GM21367 (cell line): ENCODE measurements at regions not wholly inside any gene's neighbourhood (a gene's known extent, or its start where the extent isn't known, plus 50 kb on each side); places are given as distances from the start of the nearest gene placed in this dataset.

ENCODE experiments used
- ATAC-seq: cut with Tn5 transposase; IDR thresholded peaks from one replicate; pipeline ENCODE4 v1.9.1; 2021; ENCODE audit not compliant: unreplicated experiment

DNA sequence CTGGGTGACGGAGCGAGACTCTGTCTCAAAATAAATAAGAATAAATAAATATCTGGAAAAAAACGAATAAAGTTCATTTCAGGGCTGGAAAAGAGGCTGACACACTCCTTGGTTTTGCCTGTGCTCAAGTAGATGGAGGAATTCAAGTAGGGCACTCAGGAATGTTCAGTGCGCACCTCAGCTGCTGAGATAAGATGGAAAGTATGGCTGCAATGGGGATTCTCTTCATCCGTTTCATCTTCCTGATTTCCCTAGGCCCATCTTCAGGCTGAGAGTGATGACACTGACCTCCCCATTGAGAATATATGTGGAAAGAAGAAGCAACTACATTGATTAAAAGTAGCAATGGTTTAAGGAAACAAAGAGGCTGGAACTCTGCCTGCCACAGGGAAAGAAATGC, 130.5 kb upstream of the ZNF644 start:
- ATAC-seq, result no peak

DNA sequence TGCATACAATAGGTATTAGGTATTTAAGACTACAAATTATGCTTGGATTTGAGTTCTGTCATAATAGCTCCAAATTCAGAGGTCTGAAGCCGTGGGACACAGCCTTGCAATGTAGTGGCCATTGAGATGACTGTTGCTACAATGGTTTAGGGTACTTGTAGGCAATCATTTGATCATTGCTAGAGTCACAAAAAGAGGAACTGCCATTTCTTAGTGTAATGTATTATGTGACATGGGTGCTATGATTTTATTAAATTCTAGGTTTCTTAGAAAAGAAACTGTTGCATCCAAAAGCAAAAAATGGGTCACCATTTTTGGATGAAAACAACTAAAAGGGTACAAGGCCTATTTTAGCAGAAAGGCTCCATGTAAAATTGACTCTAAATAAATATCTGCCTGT, 129.9 kb upstream of the ZNF644 start:
- no peak for ATAC-seq

DNA sequence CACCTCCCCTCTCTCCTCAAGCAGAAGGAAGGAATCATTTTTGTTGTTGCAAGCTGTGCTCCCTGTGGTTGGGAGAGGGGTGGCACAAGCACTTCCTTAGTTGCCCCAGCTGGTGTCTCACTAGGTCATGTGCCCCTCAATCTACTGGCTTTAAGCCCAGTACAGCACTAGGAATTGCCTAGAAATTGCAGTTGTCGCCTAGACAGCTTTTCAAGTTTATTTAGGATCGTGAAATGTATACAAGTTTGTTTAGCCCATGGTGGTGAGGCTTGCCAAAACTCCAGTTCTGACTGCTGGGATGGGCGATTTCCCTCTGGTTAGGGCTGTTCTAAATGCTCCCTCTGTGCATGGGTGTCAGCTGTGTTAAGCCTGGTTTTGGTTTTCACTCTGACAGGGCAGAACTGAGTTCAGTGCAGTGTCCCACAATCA, 126.8 kb upstream of the ZNF644 start:
- ATAC-seq, result no peak

DNA sequence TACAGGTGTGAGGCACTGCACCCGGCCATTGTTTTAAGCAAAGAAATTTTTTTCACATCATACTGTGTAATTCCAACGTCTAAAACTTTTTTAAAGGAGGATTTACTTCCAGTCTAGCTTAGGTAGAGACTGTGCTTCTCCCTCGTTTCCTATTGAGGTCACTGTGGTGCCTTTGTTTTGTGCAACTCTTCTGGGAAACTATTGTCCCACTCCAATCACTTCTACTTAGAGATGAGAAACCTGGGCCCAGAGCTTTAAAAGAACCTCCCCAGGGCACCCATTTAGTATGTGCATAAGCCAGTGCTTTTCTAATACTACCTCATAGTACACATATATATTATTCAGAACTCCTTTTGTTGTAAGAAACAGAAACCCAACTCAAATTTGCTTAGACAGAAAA, 120.0 kb upstream of the ZNF644 start:
- ATAC-seq, result no peak

DNA sequence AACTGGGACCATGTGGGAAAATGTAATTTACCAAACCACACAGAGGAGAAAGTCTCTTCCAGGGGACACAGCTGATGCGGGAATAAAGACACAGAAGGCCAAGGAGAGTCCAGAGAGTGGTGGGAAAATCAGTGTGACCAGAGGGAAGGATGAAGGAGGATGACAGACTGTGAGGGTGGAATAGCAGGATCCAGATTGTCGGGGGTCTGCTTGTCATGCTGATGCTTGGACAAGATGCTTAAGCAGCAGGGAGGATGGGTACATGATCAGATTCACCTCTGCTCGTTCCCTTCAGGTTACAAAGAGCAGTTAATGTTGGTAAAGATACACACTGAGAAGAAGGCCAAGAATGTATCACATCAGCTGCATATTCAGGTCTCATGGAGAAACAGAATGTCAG, 117.1 kb upstream of the ZNF644 start:
- no peak for ATAC-seq

DNA sequence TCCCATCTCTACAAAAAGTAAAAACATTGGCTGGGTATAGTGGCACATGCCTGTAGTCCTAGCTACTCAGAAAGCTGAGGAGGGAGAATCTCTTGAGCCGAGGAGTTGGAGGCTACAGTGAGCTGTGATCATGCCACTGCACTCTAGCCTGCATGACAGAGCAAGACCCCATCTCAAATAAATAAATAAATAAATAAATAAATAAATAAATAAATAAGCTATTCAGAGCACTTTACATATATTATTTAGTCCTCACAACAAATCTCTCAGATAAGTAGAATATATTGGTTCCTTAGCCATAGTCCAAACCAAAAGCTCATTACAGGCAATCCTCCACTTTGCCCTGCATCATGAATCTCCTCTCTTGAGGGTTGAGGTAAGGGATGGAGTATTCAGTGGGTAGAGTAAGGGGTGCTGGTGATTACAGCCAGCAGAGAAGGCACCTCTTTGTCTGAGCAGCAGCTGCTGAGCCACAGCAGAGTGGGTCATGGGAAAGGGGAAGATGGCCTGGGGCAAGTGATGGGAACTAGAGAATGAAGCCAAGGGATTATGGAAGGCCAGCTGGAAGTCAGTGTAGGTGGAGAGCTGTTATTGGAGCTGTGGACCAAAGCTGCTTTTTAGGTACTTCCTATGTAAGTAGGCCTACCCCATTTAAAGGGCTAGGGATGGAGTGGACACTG, 115.5 kb upstream of the ZNF644 start:
- no peak for ATAC-seq

DNA sequence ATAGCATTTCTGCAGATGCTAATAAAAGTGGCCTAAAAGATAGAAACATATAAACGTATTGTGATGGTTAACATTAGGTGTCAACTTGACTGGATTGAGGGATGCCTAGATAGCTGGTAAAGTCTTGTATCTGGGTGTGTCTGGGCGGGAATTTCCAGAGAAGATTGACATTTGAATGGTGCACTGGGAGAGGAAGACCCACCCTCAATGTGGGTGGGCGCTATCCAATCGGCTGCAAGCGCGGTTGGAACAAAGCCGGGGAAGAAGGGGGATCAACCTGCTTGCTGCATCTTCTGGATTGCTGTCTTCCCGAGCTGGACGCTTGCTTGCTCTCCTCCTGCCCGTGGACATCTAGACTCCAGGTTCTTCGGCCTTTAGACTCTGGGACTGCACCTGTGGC, 114.0 kb upstream of the ZNF644 start:
- no peak for ATAC-seq

DNA sequence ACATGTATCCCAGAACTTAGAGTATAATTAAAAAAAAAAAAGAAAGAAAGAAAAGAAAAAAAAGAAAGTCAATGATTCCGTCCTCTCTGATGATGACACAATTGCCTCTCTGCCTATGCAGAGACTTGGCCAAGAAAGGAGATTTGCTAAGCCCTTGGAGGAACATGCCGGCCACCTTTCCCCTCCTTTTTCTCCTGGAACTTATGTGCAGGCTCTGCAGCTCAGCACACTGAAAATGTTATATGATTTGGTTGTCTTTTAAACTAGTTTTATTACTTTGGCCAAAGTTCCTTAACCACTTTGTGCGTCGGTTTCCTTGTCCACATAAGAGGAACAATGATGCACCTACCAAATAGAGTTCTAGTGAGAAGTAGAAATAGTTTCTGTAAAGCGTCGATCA, 111.4 kb upstream of the ZNF644 start:
- ATAC-seq, result no peak

DNA sequence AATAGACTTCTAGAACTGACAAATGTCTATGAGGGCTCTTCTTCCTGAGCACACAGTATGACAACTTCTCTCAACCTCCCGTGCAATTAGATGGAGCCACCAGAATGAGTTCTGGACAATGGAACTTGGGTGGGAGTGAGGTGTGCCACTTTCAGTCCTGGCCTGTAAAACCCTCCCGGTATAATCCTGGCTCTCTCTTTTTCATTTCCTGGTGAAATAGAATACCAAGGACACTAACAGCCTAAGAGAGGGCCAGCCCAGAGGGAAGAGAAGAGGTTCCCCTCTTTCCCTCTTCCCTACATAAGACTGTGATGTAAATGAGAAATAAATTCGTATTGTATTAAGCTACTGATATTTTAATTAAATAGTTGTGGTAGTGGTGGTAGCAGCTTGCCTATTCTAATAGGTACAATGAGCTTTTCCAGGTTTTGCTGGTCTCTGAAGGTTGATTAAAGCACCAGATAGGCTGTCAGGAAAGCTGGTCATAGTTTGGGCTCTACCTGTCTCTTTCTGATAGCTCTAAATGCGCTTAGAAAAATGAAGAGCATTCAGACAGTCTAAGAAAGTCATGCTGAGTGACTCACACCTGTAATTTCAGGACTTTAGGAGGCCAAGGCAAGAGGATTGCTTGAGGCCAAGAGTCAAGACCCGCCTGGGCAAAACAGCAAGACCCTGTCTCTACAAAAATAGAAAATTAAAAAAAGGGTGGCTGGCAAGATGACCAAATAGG, 108.6 kb upstream of the ZNF644 start:
- ATAC-seq, result no peak

DNA sequence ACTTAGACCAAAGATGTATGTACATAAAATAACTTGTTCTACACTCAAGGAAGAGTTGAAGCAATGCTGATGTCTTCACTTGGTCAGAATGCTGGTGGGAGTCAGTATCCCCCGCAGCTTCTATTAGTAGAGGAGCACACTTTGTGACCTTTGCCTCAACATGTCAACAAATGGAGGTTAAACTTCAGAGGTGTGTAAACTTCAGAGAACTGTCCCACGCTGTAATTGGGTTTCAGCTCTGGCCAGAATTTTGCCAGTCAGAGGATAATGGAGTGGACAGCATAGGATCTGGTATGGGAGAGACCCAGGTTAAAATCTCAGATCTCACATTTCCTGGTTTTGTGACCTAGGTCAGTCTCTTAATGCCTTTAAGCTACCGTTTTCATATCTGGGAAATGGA, 107.6 kb upstream of the ZNF644 start:
- no peak for ATAC-seq

DNA sequence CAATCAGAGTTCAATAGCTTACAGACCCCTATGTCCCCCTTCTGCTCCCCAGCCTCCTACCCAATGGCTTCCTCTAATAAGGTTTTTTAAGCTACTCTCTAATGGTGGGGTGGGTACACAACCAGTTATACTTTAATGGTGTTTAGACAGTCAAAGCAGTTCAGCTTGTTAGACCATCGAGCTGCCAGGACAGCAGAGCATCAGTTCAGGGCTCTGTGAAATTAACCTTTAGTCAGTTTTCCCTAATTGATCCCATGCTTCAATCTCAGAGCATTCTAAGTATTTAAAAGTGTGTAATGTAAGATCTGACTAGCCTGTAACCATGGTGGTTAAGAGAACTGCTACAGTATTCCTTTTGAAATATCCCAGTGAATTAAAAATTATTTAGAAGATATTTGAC, 107.2 kb upstream of the ZNF644 start:
- ATAC-seq, result no peak

DNA sequence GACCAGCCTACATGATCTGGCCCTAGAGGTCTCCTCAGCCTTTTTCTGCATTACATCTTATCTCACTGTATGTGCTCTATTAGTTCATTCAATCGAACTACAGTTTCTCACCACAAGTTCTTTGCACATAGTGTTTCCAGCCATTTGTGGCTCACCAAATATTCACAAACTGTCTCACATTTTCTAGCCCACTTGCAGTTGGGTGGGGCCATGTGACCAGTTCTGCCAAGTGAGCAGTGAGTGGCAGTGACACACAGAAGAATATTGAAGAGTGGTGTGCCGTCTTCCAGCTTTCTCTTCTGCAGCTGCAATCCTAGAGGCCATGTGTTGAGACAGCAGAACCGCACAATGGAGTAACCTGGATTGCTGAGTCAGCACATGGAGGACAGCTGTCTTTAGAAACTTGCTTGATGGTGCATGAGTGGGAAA, 103.2 kb upstream of the ZNF644 start:
- ATAC-seq, result no peak

DNA sequence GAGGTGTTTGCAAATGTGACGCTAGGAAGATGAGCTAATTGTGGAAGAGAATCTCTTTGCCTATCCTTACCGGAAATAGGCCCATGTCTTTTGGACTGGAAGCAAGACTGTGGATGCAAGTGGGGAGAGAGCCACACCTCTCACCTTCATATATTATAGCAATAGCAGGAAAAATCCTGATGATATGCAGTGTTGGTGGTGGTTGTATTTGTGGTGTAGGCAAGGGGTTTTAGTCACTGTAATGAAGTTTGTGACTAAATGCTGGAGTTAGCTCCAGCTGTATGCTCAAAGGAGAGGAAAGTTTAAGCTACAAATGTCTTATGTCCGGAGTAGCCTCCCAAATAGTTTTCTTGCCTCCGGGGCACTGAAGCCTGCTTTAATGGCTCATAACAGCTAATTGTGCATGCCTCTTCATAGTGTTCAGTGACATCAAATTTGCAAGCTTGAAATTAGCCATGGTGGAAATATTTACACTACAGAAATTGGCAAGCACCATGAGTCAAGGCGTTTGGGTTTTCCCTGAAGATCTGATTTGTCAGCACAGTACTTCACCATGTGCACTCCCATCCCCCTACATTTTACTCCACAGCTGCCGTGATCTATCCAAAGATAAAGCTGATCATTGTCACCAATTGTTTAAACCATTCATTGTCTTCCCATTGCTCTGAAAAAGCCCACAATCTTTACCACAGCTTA, 102.6 kb upstream of the ZNF644 start:
- no peak for ATAC-seq

DNA sequence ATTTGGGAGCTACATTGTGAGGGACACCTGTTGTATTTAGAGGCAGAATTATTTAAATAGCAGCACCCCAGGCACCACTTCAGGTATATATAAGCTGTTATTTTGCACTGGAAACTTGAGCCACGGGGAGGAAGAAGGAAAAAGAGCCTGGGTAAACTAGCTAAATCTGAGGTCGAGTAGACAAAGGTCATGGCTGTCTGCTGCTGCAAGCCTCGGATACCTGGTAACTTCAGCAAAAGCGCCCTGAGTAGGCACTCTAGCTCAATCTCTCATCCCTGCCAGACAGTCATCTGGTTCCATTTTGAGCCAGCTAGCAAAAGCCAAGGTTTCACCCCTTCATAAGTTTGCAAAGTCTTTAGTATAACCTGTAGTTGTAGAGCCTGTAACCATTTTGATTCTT, 101.9 kb upstream of the ZNF644 start:
- no peak for ATAC-seq

DNA sequence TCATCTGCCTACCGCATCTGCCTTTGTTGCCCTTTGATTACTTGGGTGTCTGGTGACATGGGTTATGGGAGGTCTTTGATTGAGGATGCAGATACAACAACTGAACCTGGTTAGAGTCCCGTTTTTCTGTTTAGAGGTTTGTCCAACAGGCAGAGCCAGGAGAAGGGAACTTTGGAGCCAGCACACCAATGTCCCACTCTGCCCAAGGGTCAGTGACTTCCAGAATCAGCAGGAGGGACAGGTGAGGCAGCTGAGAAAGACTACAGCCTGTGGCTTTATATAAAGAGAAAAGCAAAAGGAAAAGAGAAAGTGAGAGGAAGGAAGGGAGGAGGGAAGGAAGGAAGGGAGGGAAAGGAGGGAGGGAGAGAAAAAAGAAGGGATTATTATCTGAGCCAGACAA, 101.5 kb upstream of the ZNF644 start:
- ATAC-seq, result no peak

DNA sequence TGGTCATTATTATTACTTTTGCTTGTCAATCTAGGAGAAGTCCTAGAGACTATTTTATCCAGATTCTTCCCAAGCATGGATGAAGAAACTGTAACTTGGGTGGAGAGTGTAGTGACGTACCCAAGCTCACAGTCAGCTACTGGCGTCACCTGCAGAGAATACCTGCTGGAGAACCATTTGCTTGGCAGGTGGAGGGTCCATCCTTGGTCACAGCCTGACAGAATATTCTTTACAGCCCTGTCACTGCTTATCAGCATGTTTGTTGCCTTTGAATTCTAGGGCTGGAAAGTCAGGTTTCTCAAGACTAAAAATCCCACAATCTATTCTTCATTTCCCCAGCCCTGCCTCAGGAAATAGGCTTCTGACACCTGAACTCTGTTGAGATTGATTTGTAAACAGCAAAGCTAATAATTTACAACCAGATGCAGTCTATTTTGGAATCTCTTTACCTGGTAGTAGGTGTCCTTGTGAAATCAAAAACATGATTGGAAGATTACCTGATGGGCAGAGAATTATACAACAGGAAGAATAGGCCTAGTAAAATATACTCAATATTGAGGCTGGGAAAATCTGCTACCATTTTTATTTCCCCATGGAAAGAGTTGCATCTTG, 100.4 kb upstream of the ZNF644 start:
- no peak for ATAC-seq

DNA sequence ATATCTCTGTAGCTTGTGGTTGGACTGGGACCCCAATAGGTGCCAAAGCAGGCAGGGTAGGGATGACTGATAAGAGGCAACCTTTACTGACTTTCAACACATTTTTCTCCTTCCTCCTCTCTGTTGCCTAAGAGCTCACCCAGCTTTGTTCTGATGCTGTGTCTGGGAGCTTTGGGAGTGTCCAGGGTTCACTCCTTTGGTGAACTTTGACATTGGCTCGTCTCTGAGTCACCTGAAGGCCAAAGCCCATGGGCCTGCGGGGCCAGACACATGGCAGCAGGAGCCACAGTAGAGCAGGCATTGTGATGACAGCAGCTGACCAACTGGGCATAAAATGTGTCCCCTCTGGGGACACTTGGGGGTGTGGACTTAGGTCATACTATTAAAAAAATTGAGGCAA, 99.5 kb upstream of the ZNF644 start:
- no peak for ATAC-seq

DNA sequence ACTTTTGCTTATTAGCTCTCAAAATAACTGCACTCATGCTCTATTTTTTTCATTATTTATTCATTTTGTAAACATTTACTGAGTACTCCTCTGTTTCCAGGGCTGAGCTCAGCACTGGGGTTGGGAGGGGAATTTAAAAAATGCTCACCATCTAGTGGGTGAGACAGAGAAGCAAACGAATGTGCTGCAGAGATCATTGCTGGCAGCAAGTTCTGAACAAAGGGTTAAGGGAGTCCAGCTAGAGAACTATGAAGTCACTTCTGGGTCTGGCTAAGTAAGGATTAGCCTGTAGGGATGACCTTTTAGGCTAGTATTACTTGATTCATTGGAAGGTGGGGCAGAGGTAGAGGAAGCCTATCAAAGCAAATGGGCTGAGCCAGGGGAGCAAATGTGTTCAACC, 99.1 kb upstream of the ZNF644 start:
- ATAC-seq, result no peak

DNA sequence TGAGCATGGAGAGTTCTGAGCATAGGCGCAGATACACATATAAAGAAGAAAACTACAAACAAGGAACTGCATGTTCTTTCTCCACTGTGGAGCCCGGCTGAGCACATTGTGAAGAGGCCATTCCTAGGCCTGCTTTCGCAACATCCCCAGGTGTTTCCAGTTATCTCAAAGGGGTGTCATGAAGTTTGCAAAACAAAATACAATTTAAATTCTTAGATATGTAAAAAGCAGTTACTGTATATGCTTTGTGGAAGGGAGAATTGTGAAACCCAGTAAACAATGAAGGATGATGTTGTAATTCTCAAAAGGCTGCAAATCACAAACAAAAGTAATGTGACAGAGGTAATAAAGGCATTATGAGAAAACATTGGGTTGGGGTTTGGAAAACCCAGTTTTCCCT, 98.6 kb upstream of the ZNF644 start:
- no peak for ATAC-seq

DNA sequence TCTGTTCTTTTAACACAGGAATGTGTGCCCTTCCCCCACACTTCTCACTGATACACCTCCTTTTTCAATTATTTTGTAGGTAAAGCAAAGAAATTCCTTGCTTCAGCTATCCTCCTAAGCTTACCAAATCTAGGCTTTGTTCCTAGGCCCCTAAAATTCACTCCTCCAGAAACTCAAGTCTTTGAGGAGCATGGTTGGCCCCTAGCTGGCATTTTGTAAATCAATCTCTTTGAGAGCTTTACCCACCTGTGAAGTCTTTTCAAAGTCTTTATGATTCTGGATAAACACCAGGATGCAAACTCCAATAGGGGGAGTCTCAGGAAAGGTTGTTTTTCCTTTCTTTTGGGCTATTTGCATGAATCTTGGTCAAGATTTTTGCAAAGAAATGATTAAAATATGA, 82.9 kb upstream of the ZNF644 start:
- ATAC-seq, result no peak

DNA sequence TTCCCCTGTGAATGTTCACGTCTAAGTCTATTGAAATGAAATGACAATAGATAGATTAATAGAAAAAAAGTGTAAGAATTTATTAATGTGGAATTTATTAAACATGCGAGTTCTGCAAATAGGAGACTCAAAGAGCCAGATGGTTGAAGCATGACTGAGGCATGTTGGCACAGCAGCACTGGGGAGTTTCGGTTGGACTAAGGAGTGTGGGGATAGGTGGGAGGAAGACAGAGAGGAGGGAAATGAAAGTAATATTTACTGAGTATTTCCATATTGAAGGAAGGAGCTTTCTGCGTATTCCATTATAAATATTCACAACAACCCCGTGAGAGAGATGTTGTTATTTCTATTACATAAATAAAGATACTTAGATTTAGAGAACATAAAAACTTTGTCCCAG, 79.5 kb upstream of the ZNF644 start:
- no peak for ATAC-seq
